HL-60 (cell line): ENCODE measurements at regions not wholly inside any gene's neighbourhood (a gene's known extent, or its start where the extent isn't known, plus 50 kb on each side); places are given as distances from the start of the nearest gene placed in this dataset.
"Not testable (repeated sequence)": the region's sequence is repeated elsewhere in the genome, so short reads cannot be mapped to it uniquely, and the experiment has no call there.

ENCODE experiments used
- DNase-seq, 2 experiments: peaks; one replicate each; pipeline ENCODE4 v3.0.0-alpha.2; 2010 to 2020; ENCODE audit warnings: low read depth in 1 of 2, low spot score in 1 of 2
- H3K27ac ChIP-seq: fragments of 250-450 bp; sonication (Bioruptor Pico); replicated peaks from 2 replicates; pipeline ENCODE4 v1.5.1; 2020; ENCODE audit warnings: mild to moderate bottlenecking, moderate library complexity
- H3K27me3 ChIP-seq: fragments of 250-450 bp; sonication (Bioruptor Pico); 2 replicates; pipeline ENCODE4 v1.5.1; 2021; ENCODE audit warnings: mild to moderate bottlenecking, moderate library complexity; ENCODE audit not compliant: insufficient read depth, poor library complexity, severe bottlenecking
- H3K4me3 ChIP-seq: replicated peaks from 2 replicates; pipeline ENCODE4 v1.5.1; 2011; ENCODE audit warnings: mild to moderate bottlenecking, control low read depth, low read length; ENCODE audit not compliant: insufficient read depth
- CTCF ChIP-seq: IDR thresholded peaks from one replicate; pipeline ENCODE4 v1.5.1; 2011; ENCODE audit warnings: low read length, control low read depth, inconsistent platforms; ENCODE audit not compliant: insufficient read depth
- GABPA ChIP-seq: IDR thresholded peaks from 2 replicates; pipeline ENCODE4 v1.6.1; 2012; ENCODE audit warnings: low read depth
- POLR2AphosphoS5 ChIP-seq: IDR thresholded peaks from 2 replicates; pipeline ENCODE4 v1.6.1; 2012; ENCODE audit warnings: low read depth
- REST ChIP-seq: IDR thresholded peaks from 2 replicates; pipeline ENCODE4 v1.6.1; 2012; ENCODE audit warnings: low read depth; ENCODE audit not compliant: insufficient replicate concordance
- SPI1 ChIP-seq: IDR thresholded peaks from 2 replicates; pipeline ENCODE4 v1.6.1; 2012; ENCODE audit warnings: low read depth, mild to moderate bottlenecking, borderline replicate concordance

- no peak for DNase-seq
- TF ChIP-seq SPI1 (no peak), GABPA (no peak), CTCF (no peak), POLR2AphosphoS5 (no peak)
These were observed 451.2 kb downstream of the SEMA3D start for GRCh38 chr7:84735677-84736076.

DNA sequence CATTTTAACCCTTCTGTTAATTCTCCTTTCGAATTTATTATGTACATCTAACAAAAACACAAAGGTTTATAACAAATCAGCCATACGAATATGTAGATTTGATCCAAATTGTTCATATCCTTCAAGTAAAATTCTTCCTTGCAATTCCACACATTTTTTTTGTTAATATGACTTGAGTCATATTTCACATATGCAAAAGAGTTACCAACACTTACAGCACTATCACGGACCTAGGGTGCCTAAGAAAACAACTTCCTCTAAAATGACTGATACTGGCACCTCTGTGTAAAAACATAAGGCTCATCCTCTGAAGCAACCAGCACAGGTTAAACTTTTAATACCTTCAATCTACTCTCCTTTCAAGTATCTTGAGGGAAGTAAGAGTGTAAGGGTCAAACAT is 451.8 kb downstream of the SEMA3D start:
- Histone ChIP-seq H3K4me3 (no peak overlapping the region), H3K27me3 (no peaks in the 10 kb centered on the region), H3K27ac (no peak overlapping the region)
- DNase-seq = no peak
- TF ChIP-seq SPI1 = no peak
- TF ChIP-seq GABPA = no peak
- TF ChIP-seq REST = no peak
- no peak for TF ChIP-seq POLR2AphosphoS5
- no peak for TF ChIP-seq CTCF

More at GRCh38 chr7:84735677-84736076, 451.2 kb downstream of the SEMA3D start:
- Histone ChIP-seq H3K27ac (no peak overlapping the region), H3K4me3 (no peak overlapping the region), H3K27me3 (no peaks in the 10 kb centered on the region)

DNA sequence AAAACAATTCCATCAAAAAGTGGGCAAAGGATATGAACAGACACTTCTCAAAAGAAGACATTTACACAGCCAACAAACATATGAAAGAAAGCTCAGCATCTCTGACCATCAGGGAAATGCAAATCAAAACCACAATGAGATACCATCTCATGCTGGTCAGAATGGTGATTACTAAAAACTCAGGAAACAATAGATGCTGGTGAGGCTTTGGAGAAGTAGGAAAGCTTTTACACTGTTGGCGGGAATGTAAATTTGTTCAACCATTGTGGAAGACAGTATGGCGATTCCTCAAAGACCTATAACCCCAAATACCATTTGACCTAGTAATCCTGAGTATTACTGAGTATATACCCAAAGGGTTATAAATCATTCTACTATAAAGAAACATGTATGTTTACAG is 452.9 kb downstream of the SEMA3D start:
- DNase-seq, H3K27ac ChIP-seq, H3K4me3 ChIP-seq, H3K27me3 ChIP-seq: not testable (repeated sequence)

GRCh38 chr7:84730864-84731263 is 456.0 kb downstream of the SEMA3D start:
- not testable (repeated sequence) for DNase-seq, H3K27me3 ChIP-seq, H3K4me3 ChIP-seq, H3K27ac ChIP-seq

GRCh38 chr7:84729284-84729683 is 457.6 kb downstream of the SEMA3D start:
- Histone ChIP-seq H3K4me3 (no peak overlapping the region), H3K27me3 (no peaks in the 10 kb centered on the region), H3K27ac (no peak overlapping the region)
- TF ChIP-seq GABPA (no peak), REST (no peak), CTCF (no peak), SPI1 (no peak), POLR2AphosphoS5 (no peak)
- no peak for DNase-seq
